ENCODE measurements at regions not wholly inside any gene's neighbourhood (a gene's known extent, or its start where the extent isn't known, plus 50 kb on each side); places are given as distances from the start of the nearest gene placed in this dataset.

DNA sequence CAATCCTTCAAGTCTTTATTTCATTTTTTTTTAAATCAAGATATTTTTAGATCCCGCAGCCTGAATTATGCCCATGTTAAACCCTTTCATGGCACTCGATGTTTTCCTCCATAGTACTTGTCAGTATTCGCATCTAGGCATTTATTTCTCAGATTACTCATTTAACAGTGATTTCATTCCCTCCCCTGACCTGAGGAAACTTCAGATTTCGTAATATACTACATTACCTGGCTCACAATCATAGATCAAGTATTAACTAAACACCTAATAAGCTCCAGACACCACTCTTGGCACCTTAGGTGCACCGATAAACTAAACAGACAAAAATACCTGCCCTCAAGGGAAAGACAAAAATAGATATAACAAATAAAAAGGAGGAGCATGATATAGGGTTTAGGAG is 413.2 kb upstream of the GJE1 start:
- TF ChIP-seq, protein P1, sequence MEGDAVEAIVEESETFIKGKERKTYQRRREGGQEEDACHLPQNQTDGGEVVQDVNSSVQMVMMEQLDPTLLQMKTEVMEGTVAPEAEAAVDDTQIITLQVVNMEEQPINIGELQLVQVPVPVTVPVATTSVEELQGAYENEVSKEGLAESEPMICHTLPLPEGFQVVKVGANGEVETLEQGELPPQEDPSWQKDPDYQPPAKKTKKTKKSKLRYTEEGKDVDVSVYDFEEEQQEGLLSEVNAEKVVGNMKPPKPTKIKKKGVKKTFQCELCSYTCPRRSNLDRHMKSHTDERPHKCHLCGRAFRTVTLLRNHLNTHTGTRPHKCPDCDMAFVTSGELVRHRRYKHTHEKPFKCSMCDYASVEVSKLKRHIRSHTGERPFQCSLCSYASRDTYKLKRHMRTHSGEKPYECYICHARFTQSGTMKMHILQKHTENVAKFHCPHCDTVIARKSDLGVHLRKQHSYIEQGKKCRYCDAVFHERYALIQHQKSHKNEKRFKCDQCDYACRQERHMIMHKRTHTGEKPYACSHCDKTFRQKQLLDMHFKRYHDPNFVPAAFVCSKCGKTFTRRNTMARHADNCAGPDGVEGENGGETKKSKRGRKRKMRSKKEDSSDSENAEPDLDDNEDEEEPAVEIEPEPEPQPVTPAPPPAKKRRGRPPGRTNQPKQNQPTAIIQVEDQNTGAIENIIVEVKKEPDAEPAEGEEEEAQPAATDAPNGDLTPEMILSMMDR (IDR thresholded peaks at IDR 0.05), result no peak
- no peak for TF ChIP-seq POLR2A (IDR thresholded peaks at IDR 0.05)

Data from heart left ventricle (tissue), 13 donors.